Omental fat pad (tissue), 3 donors: ENCODE measurements at regions not wholly inside any gene's neighbourhood (a gene's known extent, or its start where the extent isn't known, plus 50 kb on each side); places are given as distances from the start of the nearest gene placed in this dataset.

ENCODE experiments used
- ATAC-seq: fragments of 150-250 bp; one replicate; pipeline ENCODE4 v1.9.1; 2016; ENCODE audit warnings: mild to moderate bottlenecking, moderate library complexity; ENCODE audit not compliant: low FRiP score
- DNase-seq: peaks from one replicate; pipeline ENCODE4 v3.0.0-alpha.2; 2019; ENCODE audit warnings: low spot score
- TF ChIP-seq, protein P1 (sequence below), 3 donors: fragments of 450-650 bp; IDR thresholded peaks; one replicate each; pipeline ENCODE4 v1.5.1; 2016 to 2017; ENCODE audit warnings: antibody characterized with exemption in 3 of 3, mild to moderate bottlenecking in 3 of 3, moderate library complexity in 2 of 3

GRCh38 chr4:145351162-145351561 lies 130.5 kb upstream of the SMAD1 start:
- TF ChIP-seq, protein P1, sequence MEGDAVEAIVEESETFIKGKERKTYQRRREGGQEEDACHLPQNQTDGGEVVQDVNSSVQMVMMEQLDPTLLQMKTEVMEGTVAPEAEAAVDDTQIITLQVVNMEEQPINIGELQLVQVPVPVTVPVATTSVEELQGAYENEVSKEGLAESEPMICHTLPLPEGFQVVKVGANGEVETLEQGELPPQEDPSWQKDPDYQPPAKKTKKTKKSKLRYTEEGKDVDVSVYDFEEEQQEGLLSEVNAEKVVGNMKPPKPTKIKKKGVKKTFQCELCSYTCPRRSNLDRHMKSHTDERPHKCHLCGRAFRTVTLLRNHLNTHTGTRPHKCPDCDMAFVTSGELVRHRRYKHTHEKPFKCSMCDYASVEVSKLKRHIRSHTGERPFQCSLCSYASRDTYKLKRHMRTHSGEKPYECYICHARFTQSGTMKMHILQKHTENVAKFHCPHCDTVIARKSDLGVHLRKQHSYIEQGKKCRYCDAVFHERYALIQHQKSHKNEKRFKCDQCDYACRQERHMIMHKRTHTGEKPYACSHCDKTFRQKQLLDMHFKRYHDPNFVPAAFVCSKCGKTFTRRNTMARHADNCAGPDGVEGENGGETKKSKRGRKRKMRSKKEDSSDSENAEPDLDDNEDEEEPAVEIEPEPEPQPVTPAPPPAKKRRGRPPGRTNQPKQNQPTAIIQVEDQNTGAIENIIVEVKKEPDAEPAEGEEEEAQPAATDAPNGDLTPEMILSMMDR (IDR thresholded peaks at IDR 0.05): no peak
- DNase-seq: no peak
- no peak for ATAC-seq

- no peak for ATAC-seq
- TF ChIP-seq, protein P1 (IDR thresholded peaks at IDR 0.05): no peak
- no peak for DNase-seq
Observed at GRCh38 chr4:145348291-145348690, 133.4 kb upstream of the SMAD1 start.

DNA sequence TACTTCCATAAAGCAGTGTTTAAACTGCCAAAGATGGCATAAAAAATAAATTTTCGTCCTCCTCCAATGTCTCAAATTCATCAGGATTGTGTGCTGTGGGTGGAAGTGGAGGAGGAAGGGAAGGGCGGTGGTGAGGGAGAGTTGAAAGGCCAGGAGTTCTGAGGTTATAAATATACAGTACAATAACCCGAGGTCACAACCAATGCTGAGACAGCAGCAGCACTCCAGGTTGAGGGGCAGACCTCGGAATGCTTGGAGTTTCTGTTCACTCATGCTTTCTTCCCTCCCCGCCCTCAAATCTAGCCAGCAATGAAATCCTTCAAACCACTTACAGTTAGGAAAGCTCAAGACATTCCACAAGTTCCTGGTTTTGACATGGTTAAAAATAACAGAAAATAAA lies 134.0 kb upstream of the SMAD1 start:
- TF ChIP-seq, protein P1 (IDR thresholded peaks at IDR 0.05): no peak
- ATAC-seq: no peak
- DNase-seq: no peak

DNA sequence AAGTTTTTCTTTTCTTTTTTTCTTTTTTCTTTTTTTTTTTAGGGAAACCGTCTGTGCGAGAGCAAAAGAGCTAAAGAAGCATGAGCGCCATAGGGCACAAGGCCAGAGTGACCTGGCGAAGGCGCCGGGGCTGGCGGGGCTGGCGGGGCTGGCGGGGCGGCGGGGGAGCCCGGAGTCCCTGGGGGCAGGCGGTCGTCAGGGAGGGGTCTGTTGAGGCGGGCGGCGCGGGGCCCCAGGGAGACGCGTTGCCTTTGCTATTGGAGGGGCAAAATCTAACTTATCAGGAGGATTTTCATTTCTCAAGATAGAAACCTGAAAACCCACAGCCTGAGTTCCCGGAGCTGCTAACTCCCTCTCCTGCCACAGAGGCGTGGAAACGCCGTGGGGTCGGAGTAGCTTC lies 135.6 kb upstream of the SMAD1 start:
- DNase-seq (no peak), ATAC-seq (no peak)
- TF ChIP-seq, protein P1 (IDR thresholded peaks at IDR 0.05): no peak

GRCh38 chr4:145345401-145345800 lies 136.3 kb upstream of the SMAD1 start:
- ATAC-seq (no peak), DNase-seq (no peak)
- TF ChIP-seq, protein P1 (IDR thresholded peaks at IDR 0.05): no peak

GRCh38 chr4:145341381-145341780 lies 140.3 kb upstream of the SMAD1 start:
- no peak for ATAC-seq
- DNase-seq: no peak
- TF ChIP-seq, protein P1 (IDR thresholded peaks at IDR 0.05): no peak

GRCh38 chr4:145340071-145340675 lies 141.5 kb upstream of the SMAD1 start:
- no peak for DNase-seq
- TF ChIP-seq, protein P1 (IDR thresholded peaks at IDR 0.05): no peak
- ATAC-seq: no peak
